ENCODE measurements at regions not wholly inside any gene's neighbourhood (a gene's known extent, or its start where the extent isn't known, plus 50 kb on each side); places are given as distances from the start of the nearest gene placed in this dataset.

DNA sequence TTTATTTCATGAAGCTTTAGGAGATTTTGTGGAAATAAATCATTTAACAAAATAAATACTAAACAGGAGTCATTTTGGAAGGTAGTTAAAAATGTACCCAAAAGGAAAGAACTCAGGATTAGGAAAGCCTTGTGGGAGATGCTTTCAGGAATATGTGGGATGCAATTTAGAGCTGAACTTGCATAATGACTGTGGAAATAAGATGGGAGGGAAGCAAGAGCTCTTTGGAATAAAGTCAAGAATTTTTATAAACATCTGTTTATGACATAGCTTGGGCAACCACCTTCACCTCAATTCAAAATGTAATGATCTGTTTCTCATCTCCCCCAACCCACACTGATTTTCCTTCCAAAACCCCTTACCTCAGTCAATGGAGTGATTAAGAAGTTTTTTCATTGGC is 623.8 kb downstream of the FAT4 start:
- Histone ChIP-seq H3K36me3 (replicated peaks in 1 of 2) (no peaks in the 10 kb centered on the region), H3K4me1 (replicated peaks in 1 of 2) (no peaks in the 10 kb centered on the region), H3K4me3 (no peak overlapping the region), H3K27ac (no peak overlapping the region), H3K27me3 (no peaks in the 10 kb centered on the region), H3K9me3 (replicated peaks in 1 of 3) (no peaks in the 10 kb centered on the region)
- no peak for DNase-seq
- intact Hi-C loops (cut with DNase I), result no loop called here
- TF ChIP-seq POLR2A (IDR thresholded peaks at IDR 0.05), result no peak
- no peak for TF ChIP-seq CTCF (IDR thresholded peaks at IDR 0.05)

DNA sequence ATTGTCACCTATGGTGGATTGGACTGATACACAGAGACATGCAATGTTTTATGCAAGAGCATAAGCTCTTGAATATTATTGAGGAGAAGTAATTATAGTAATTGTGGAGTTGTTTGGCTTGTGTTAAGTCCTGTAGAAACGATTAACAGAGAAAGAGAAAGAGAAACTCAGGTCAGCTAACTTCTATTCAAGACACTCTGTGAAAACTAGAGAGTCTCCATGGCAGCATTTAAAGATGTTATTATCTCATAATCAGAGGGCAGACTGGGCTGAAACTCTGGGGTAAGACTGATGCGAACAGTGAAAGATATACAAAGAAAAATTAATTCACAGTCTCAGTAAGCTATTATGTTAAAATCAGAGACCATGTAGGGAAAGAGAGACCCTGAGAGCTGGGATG is 625.7 kb downstream of the FAT4 start:
- H3K4me3 ChIP-seq, result no peak overlapping the region
- no peaks in the 10 kb centered on the region for H3K9me3 ChIP-seq (replicated peaks in 1 of 3)
- H3K36me3 ChIP-seq (replicated peaks in 1 of 2), result no peaks in the 10 kb centered on the region
- 41 to 56% (median 46%) methylated on average over 2 of the region's 2 CpGs for WGBS, 4 donors
- no peaks in the 10 kb centered on the region for H3K4me1 ChIP-seq (replicated peaks in 1 of 2)
- DNase-seq, result no peak
- no peak overlapping the region for H3K27ac ChIP-seq
- no peaks in the 10 kb centered on the region for H3K27me3 ChIP-seq
- TF ChIP-seq POLR2A (IDR thresholded peaks at IDR 0.05) (no peak), CTCF (IDR thresholded peaks at IDR 0.05) (no peak)
- intact Hi-C loops (cut with DNase I), result no loop called here

GRCh38 chr4:125944966-125945365 is 630.2 kb downstream of the FAT4 start:
- Histone ChIP-seq H3K36me3 (replicated peaks in 1 of 2) (no peaks in the 10 kb centered on the region), H3K27me3 (no peaks in the 10 kb centered on the region), H3K27ac (no peak overlapping the region), H3K4me3 (no peak overlapping the region), H3K4me1 (replicated peaks in 1 of 2) (no peaks in the 10 kb centered on the region), H3K9me3 (replicated peaks in 1 of 3) (no peaks in the 10 kb centered on the region)
- DNase-seq, result no peak
- intact Hi-C loops (cut with DNase I), result no loop called here
- TF ChIP-seq POLR2A (IDR thresholded peaks at IDR 0.05) (no peak), CTCF (IDR thresholded peaks at IDR 0.05) (no peak)
- 85 to 96% (median 89%) methylated on average over 2 of the region's 2 CpGs for WGBS, 4 donors

- Histone ChIP-seq H3K4me3 (no peak overlapping the region), H3K27ac (no peak overlapping the region), H3K36me3 (replicated peaks in 1 of 2) (no peaks in the 10 kb centered on the region), H3K4me1 (replicated peaks in 1 of 2) (no peaks in the 10 kb centered on the region), H3K9me3 (replicated peaks in 1 of 3) (no peaks in the 10 kb centered on the region), H3K27me3 (no peaks in the 10 kb centered on the region)
- intact Hi-C loops (cut with DNase I), result no loop called here
- WGBS, 4 donors, result 46 to 61% (median 53%) methylated on average over 4 of the region's 4 CpGs
- no peak for TF ChIP-seq CTCF (IDR thresholded peaks at IDR 0.05)
- no peak for TF ChIP-seq POLR2A (IDR thresholded peaks at IDR 0.05)
- DNase-seq, result no peak
These were observed 633.3 kb downstream of the FAT4 start for GRCh38 chr4:125948021-125948420.
